ELF-1 (cell line): ENCODE measurements at regions not wholly inside any gene's neighbourhood (a gene's known extent, or its start where the extent isn't known, plus 50 kb on each side); places are given as distances from the start of the nearest gene placed in this dataset.

Experiments used
- DNase-seq: peaks from one replicate; pipeline ENCODE4 v3.0.0-alpha.2; 2016; ENCODE audit warnings: low read depth, low spot score

GRCh38 chr3:163952499-163952898 is 1125.8 kb downstream of the SI start:
- no peak for DNase-seq

- DNase-seq, result no peak
Measured at GRCh38 chr3:163951397-163951987, 1126.8 kb downstream of the SI start.

GRCh38 chr3:163946785-163947184 is 1131.5 kb downstream of the SI start:
- no peak for DNase-seq

GRCh38 chr3:163943664-163944063 is 1134.6 kb downstream of the SI start:
- no peak for DNase-seq

- DNase-seq, result peak; percentile 20
Measured at GRCh38 chr3:163939926-163940325, 1138.4 kb downstream of the SI start.

- no peak for DNase-seq
Measured at GRCh38 chr3:163936543-163936942, 1141.8 kb downstream of the SI start.

- DNase-seq, result no peak
Measured at GRCh38 chr3:163935411-163935810, 1142.9 kb downstream of the SI start.

- DNase-seq, result no peak
Measured at GRCh38 chr3:163929069-163929652, 1149.1 kb downstream of the SI start.

GRCh38 chr3:163927521-163927920 is 1150.8 kb downstream of the SI start:
- DNase-seq, result no peak

- no peak for DNase-seq
Measured at GRCh38 chr3:163924600-163924999, 1153.7 kb downstream of the SI start.

- DNase-seq, result no peak
Measured at GRCh38 chr3:163919154-163919553, 1159.1 kb downstream of the SI start.

- DNase-seq, result no peak
Measured at GRCh38 chr3:163916596-163917560, 1161.4 kb downstream of the SI start.

- DNase-seq, result no peak
Measured at GRCh38 chr3:163915280-163915679, 1163.0 kb downstream of the SI start.

GRCh38 chr3:163914567-163914966 is 1163.7 kb downstream of the SI start:
- peak; percentile 12 for DNase-seq

GRCh38 chr3:163891771-163892170 is 1186.5 kb downstream of the SI start:
- no peak for DNase-seq

- no peak for DNase-seq
Measured at GRCh38 chr3:163890661-163891060, 1187.6 kb downstream of the SI start.

GRCh38 chr3:163879172-163879571 is 1199.1 kb downstream of the SI start:
- no peak for DNase-seq

GRCh38 chr3:163878396-163878795 is 1199.9 kb downstream of the SI start:
- DNase-seq, result peak; percentile 22

GRCh38 chr3:163877805-163878204 is 1200.5 kb downstream of the SI start:
- DNase-seq, result no peak

- no peak for DNase-seq
Measured at GRCh38 chr3:163863146-163863545, 1215.2 kb downstream of the SI start.

GRCh38 chr3:163852233-163852632 is 1226.1 kb downstream of the SI start:
- no peak for DNase-seq

- no peak for DNase-seq
Measured at GRCh38 chr3:163838769-163839168, 1239.5 kb downstream of the SI start.

GRCh38 chr3:163832547-163832946 is 1245.7 kb downstream of the SI start:
- no peak for DNase-seq
